WTC11 (cell line): ENCODE measurements at regions not wholly inside any gene's neighbourhood (a gene's known extent, or its start where the extent isn't known, plus 50 kb on each side); places are given as distances from the start of the nearest gene placed in this dataset.

Source experiments
- ATAC-seq: fragments of 200-7000 bp; cut with Tn5 transposase; 2 replicates; pipeline ENCODE4 v1.10.0; 2021; ENCODE audit warnings: mild to moderate bottlenecking, moderate library complexity
- CTCF ChIA-PET: fragments of 300-600 bp; sonication (Branson Sonifier 250); formaldehyde crosslinking; loops from one replicate; lab custom pipeline; 2021; ENCODE audit warnings: antibody characterized with exemption; lab: Charles Lee
- POLR2A ChIA-PET: fragments of 350-600 bp; sonication (Branson Sonifier 250); formaldehyde crosslinking; loops from one replicate; lab custom pipeline; 2021; ENCODE audit warnings: antibody characterized with exemption; lab: Charles Lee
- DNase-seq: peaks from one replicate; pipeline ENCODE4 v3.0.0; 2021; ENCODE audit warnings: low spot score
- H3K27ac Mint-ChIP-seq: 2 replicates; pipeline ENCODE4 v1.8.0; 2021; ENCODE audit warnings: mixed read lengths
- H3K27me3 Mint-ChIP-seq: 2 replicates; pipeline ENCODE4 v1.8.0; 2021; ENCODE audit warnings: low read depth, mild to moderate bottlenecking, moderate library complexity, mixed read lengths
- H3K36me3 Mint-ChIP-seq: 2 replicates; pipeline ENCODE4 v1.8.0; 2021; ENCODE audit warnings: mixed read lengths
- H3K4me1 Mint-ChIP-seq: 2 replicates; pipeline ENCODE4 v1.8.0; 2022; ENCODE audit warnings: mixed read lengths
- H3K4me3 Mint-ChIP-seq: 2 replicates; pipeline ENCODE4 v1.8.0; 2021; ENCODE audit warnings: mild to moderate bottlenecking, moderate library complexity, mixed read lengths
- H3K9me3 Mint-ChIP-seq: 2 replicates; pipeline ENCODE4 v1.8.0; 2021; ENCODE audit warnings: mixed read lengths
- AR ChIP-seq: fragments of 250-450 bp; sonication (Bioruptor Pico); IDR thresholded peaks from 2 replicates; pipeline ENCODE4 v1.9.0; 2021; ENCODE audit warnings: mild to moderate bottlenecking
- ATF1 ChIP-seq: sonication (generic); formaldehyde crosslinking; IDR thresholded peaks from 2 replicates; pipeline ENCODE4 v1.8.1; 2023; ENCODE audit warnings: mild to moderate bottlenecking, moderate library complexity, missing genetic modification reagents
- CBFB ChIP-seq: sonication (generic); formaldehyde crosslinking; IDR thresholded peaks from 2 replicates; pipeline ENCODE4 v1.8.1; 2022; ENCODE audit warnings: mild to moderate bottlenecking, low read depth, missing genetic modification reagents
- CDX4 ChIP-seq: fragments of 250-450 bp; sonication (Bioruptor Pico); IDR thresholded peaks from 2 replicates; pipeline ENCODE4 v1.9.0; 2021; ENCODE audit warnings: moderate library complexity, mild to moderate bottlenecking, inconsistent platforms, borderline replicate concordance
- CREB1 ChIP-seq: sonication (generic); formaldehyde crosslinking; IDR thresholded peaks from 2 replicates; pipeline ENCODE4 v1.8.0; 2023; ENCODE audit warnings: mild to moderate bottlenecking, missing genetic modification reagents
- E2F4 ChIP-seq: sonication (generic); formaldehyde crosslinking; IDR thresholded peaks from 2 replicates; pipeline ENCODE4 v1.8.1; 2022; ENCODE audit warnings: low read depth, mild to moderate bottlenecking, moderate library complexity, missing genetic modification reagents, borderline replicate concordance
- EMX1 ChIP-seq: fragments of 250-450 bp; sonication (Bioruptor Pico); IDR thresholded peaks from 2 replicates; pipeline ENCODE4 v1.8.0; 2021; ENCODE audit warnings: mild to moderate bottlenecking
- FOXJ3 ChIP-seq: sonication (generic); formaldehyde crosslinking; IDR thresholded peaks from 2 replicates; pipeline ENCODE4 v1.9.0; 2021; ENCODE audit warnings: missing genetic modification reagents, mild to moderate bottlenecking, borderline replicate concordance
- GRHL2 ChIP-seq: fragments of 250-450 bp; sonication (Bioruptor Pico); IDR thresholded peaks from 2 replicates; pipeline ENCODE4 v1.8.0; 2022; ENCODE audit warnings: mild to moderate bottlenecking, moderate library complexity; ENCODE audit not compliant: insufficient replicate concordance, severe bottlenecking
- GTF2I ChIP-seq: fragments of 250-450 bp; sonication (Bioruptor Pico); conservative IDR thresholded peaks from 2 replicates; pipeline ENCODE4 v1.4.0; 2021; ENCODE audit warnings: mild to moderate bottlenecking
- JUN ChIP-seq: sonication (generic); formaldehyde crosslinking; IDR thresholded peaks from 2 replicates; pipeline ENCODE4 v1.8.0; 2023; ENCODE audit warnings: mild to moderate bottlenecking, missing genetic modification reagents
- KAT7 ChIP-seq: sonication (generic); formaldehyde crosslinking; IDR thresholded peaks from 2 replicates; pipeline ENCODE4 v1.8.1; 2023; ENCODE audit warnings: missing genetic modification reagents, mild to moderate bottlenecking, borderline replicate concordance
- MYBL2 ChIP-seq: sonication (generic); formaldehyde crosslinking; IDR thresholded peaks from 2 replicates; pipeline ENCODE4 v1.8.1; 2023; ENCODE audit warnings: mild to moderate bottlenecking, moderate library complexity, missing genetic modification reagents
- NFYB ChIP-seq: sonication (generic); formaldehyde crosslinking; conservative IDR thresholded peaks from 2 replicates; pipeline ENCODE4 v1.8.0; 2022; ENCODE audit warnings: low read depth, missing genetic modification reagents
- PRDM15 ChIP-seq: sonication (generic); formaldehyde crosslinking; IDR thresholded peaks from 2 replicates; pipeline ENCODE4 v1.8.0; 2022; ENCODE audit warnings: missing genetic modification reagents
- SOX15 ChIP-seq: fragments of 250-450 bp; sonication (Bioruptor Pico); IDR thresholded peaks from 2 replicates; pipeline ENCODE4 v1.9.0; 2021; ENCODE audit warnings: mild to moderate bottlenecking
- SP1 ChIP-seq: sonication (generic); formaldehyde crosslinking; conservative IDR thresholded peaks from 2 replicates; pipeline ENCODE4 v1.8.1; 2022; ENCODE audit warnings: missing genetic modification reagents
- TCF7 ChIP-seq: sonication (generic); formaldehyde crosslinking; IDR thresholded peaks from 2 replicates; pipeline ENCODE4 v1.8.0; 2022; ENCODE audit warnings: mild to moderate bottlenecking, low read depth, missing genetic modification reagents, moderate library complexity
- ZBTB21 ChIP-seq: sonication (generic); formaldehyde crosslinking; IDR thresholded peaks from 2 replicates; pipeline ENCODE4 v1.8.1; 2023; ENCODE audit warnings: mild to moderate bottlenecking, missing genetic modification reagents, borderline replicate concordance
- ZNF219 ChIP-seq: sonication (generic); formaldehyde crosslinking; IDR thresholded peaks from 2 replicates; pipeline ENCODE4 v1.8.0; 2023; ENCODE audit warnings: missing genetic modification reagents, mild to moderate bottlenecking, borderline replicate concordance
- ZNF317 ChIP-seq: sonication (generic); formaldehyde crosslinking; IDR thresholded peaks from 2 replicates; pipeline ENCODE4 v1.8.1; 2023; ENCODE audit warnings: low read depth, mild to moderate bottlenecking, moderate library complexity, missing genetic modification reagents, borderline replicate concordance
- ZNF512 ChIP-seq: sonication (generic); formaldehyde crosslinking; IDR thresholded peaks from 2 replicates; pipeline ENCODE4 v1.8.1; 2022; ENCODE audit warnings: missing genetic modification reagents, borderline replicate concordance

- peaks cover 31% of the 10 kb centered on the region for H3K9me3 Mint-ChIP-seq
- CTCF ChIA-PET: no interaction called here
Observed at GRCh38 chr9:84511651-84512050, 157.9 kb upstream of the NTRK2 start.

GRCh38 chr9:84512493-84512892 is 157.0 kb upstream of the NTRK2 start:
- Mint-ChIP-seq H3K4me1 (no peaks in the 10 kb centered on the region), H3K27me3 (no peaks in the 10 kb centered on the region), H3K9me3 (peaks cover 23% of the 10 kb centered on the region)
- no peak for ATAC-seq
- POLR2A ChIA-PET: no interaction called here
- TF ChIP-seq PRDM15 (CRISPR knock-in tag) (no peak), CDX4 (CRISPR knock-in tag) (no peak), GRHL2 (CRISPR knock-in tag) (no peak), SP1 (CRISPR knock-in tag) (no peak), MYBL2 (CRISPR knock-in tag) (no peak), SOX15 (CRISPR knock-in tag) (no peak), ZNF219 (CRISPR knock-in tag) (no peak), ZBTB21 (CRISPR knock-in tag) (no peak), JUN (no peak), ATF1 (CRISPR knock-in tag) (no peak), EMX1 (CRISPR knock-in tag) (no peak), AR (CRISPR knock-in tag) (no peak)
- TF ChIP-seq, all 79 proteins: peak for 0
- CTCF ChIA-PET: interaction anchor here (0.6 kb wide), 1 partner anchor 135 kb away, joined by 4 read pairs; no protein-coding TSS in a partner anchor
- Mint-ChIP-seq H3K4me3 (no peak overlapping the region), H3K27ac (no peak overlapping the region), H3K36me3 (peaks cover 4% of the 10 kb centered on the region)
- no peak for DNase-seq

More at GRCh38 chr9:84511651-84512050, 157.9 kb upstream of the NTRK2 start:
- Mint-ChIP-seq H3K27me3 (no peaks in the 10 kb centered on the region), H3K36me3 (peaks cover 10% of the 10 kb centered on the region), H3K27ac (no peak overlapping the region), H3K4me3 (no peak overlapping the region), H3K4me1 (no peaks in the 10 kb centered on the region)
- ATAC-seq (no peak), DNase-seq (no peak)
- no peak for TF ChIP-seq FOXJ3
- no peak for TF ChIP-seq CBFB (CRISPR knock-in tag)
- TF ChIP-seq ZNF317 (CRISPR knock-in tag): no peak
- no peak for TF ChIP-seq ATF1 (CRISPR knock-in tag)
- TF ChIP-seq ZNF512 (CRISPR knock-in tag): no peak
- TF ChIP-seq MYBL2 (CRISPR knock-in tag): no peak
- no peak for TF ChIP-seq TCF7
- no peak for TF ChIP-seq KAT7 (CRISPR knock-in tag)
- TF ChIP-seq GTF2I (CRISPR knock-in tag): no peak
- TF ChIP-seq ZNF219 (CRISPR knock-in tag): no peak
- no peak for TF ChIP-seq JUN
- TF ChIP-seq CREB1: no peak
- no peak for TF ChIP-seq NFYB (CRISPR knock-in tag)
- TF ChIP-seq E2F4 (CRISPR knock-in tag): no peak
- POLR2A ChIA-PET: no interaction called here
